B cell (primary cell): ENCODE measurements at regions not wholly inside any gene's neighbourhood (a gene's known extent, or its start where the extent isn't known, plus 50 kb on each side); places are given as distances from the start of the nearest gene placed in this dataset.

Experiments used
- ATAC-seq: fragments of 200-7000 bp; cut with Tn5 transposase; one replicate; pipeline ENCODE4 v1.10.0; 2021; ENCODE audit warnings: low read depth, mild to moderate bottlenecking, moderate number of reproducible peaks, moderate library complexity
- CTCF ChIA-PET: fragments of 350-600 bp; sonication (Branson Sonifier 250); formaldehyde crosslinking; loops from one replicate; lab custom pipeline; 2021; ENCODE audit warnings: antibody characterized with exemption, inconsistent platforms; lab: Charles Lee
- POLR2A ChIA-PET: fragments of 350-600 bp; sonication (Branson Sonifier 250); formaldehyde crosslinking; loops from one replicate; lab custom pipeline; 2021; ENCODE audit warnings: antibody characterized with exemption; lab: Charles Lee
- DNase-seq: peaks from one replicate; pipeline ENCODE4 v3.0.0; 2013
- H2AFZ ChIP-seq: 2 replicates; pipeline ENCODE4 v1.6.1; 2012; ENCODE audit warnings: mild to moderate bottlenecking, low read depth, low read length; ENCODE audit not compliant: insufficient read depth, poor library complexity, severe bottlenecking
- H3K27ac ChIP-seq, 2 donors: 1 replicate in 1 of 2; 2 replicates in 1 of 2; pipeline ENCODE4 v1.5.1; 2012 to 2013; ENCODE audit warnings: low read length in 2 of 2, mild to moderate bottlenecking in 2 of 2, moderate library complexity in 1 of 2
- H3K27me3 ChIP-seq, 4 experiments: fragments of 200-600 bp in 1 of 4; sonication (generic) in 1 of 4; replicated peaks in 1 of 4; 1 replicate in 2 of 4; 2 replicates in 2 of 4; pipeline versions ENCODE4 v1.6.1 to v1.7.0; 2013 to 2016; ENCODE audit warnings: low read length in 3 of 4, mild to moderate bottlenecking in 2 of 4, mixed read lengths in 1 of 4, moderate library complexity in 1 of 4; ENCODE audit not compliant: insufficient read depth in 4 of 4, control insufficient read depth in 3 of 4; ENCODE audit errors: control extremely low read depth in 1 of 4
- H3K36me3 ChIP-seq, 2 experiments: replicated peaks in 1 of 2; 1 replicate in 1 of 2; 2 replicates in 1 of 2; pipeline versions ENCODE4 v1.6.1 to v1.7.1; 2013; ENCODE audit warnings: low read length in 1 of 2; ENCODE audit not compliant: insufficient read depth in 2 of 2, control insufficient read depth in 1 of 2; ENCODE audit errors: control extremely low read depth in 1 of 2, extremely low read depth in 1 of 2
- H3K4me1 ChIP-seq, 2 donors: fragments of 200-600 bp in 1 of 2; sonication (generic) in 1 of 2; 1 replicate in 1 of 2; 2 replicates in 1 of 2; pipeline versions ENCODE4 v1.5.1 to v1.6.1; 2013 to 2017; ENCODE audit warnings: low read length in 2 of 2; ENCODE audit not compliant: control insufficient read depth in 2 of 2, insufficient read depth in 2 of 2
- H3K4me2 ChIP-seq: replicated peaks from 2 replicates; pipeline ENCODE3; 2012; ENCODE audit warnings: mild to moderate bottlenecking, low read depth, low read length; ENCODE audit not compliant: poor library complexity, severe bottlenecking
- H3K4me3 ChIP-seq, 5 experiments: fragments of 200-600 bp in 1 of 5; sonication (generic) in 1 of 5; 1 replicate in 3 of 5; 2 replicates in 2 of 5; pipeline versions ENCODE4 v1.5.1 to v1.7.0; 2011 to 2016; ENCODE audit warnings: low read length in 4 of 5, mild to moderate bottlenecking in 4 of 5, low read depth in 2 of 5, control low read depth in 1 of 5, moderate library complexity in 1 of 5; ENCODE audit not compliant: insufficient read depth in 1 of 5; ENCODE audit errors: control extremely low read depth in 1 of 5, extremely low read depth in 1 of 5
- H3K79me2 ChIP-seq: fragments of 200-600 bp; sonication (generic); one replicate; pipeline ENCODE4 v1.6.0; 2016; ENCODE audit warnings: low read length; ENCODE audit not compliant: control insufficient read depth, insufficient read depth
- H3K9ac ChIP-seq: fragments of 200-600 bp; sonication (generic); 2 replicates; pipeline ENCODE4 v1.6.1; 2017; ENCODE audit warnings: mild to moderate bottlenecking, low read length, moderate library complexity
- H3K9me3 ChIP-seq, 3 donors: one replicate each; pipeline versions ENCODE4 v1.6.1 to v1.7.1; 2013; ENCODE audit warnings: low read length in 2 of 3; ENCODE audit not compliant: control insufficient read depth in 2 of 3, insufficient read depth in 1 of 3; ENCODE audit errors: control extremely low read depth in 1 of 3
- H4K20me1 ChIP-seq: 2 replicates; pipeline ENCODE4 v1.6.0; 2012; ENCODE audit warnings: mild to moderate bottlenecking, low read length; ENCODE audit not compliant: insufficient read depth, control insufficient read depth, poor library complexity, severe bottlenecking
- H3K27ac Mint-ChIP-seq: one replicate; pipeline ENCODE4 v1.8.0; 2021; ENCODE audit warnings: mixed read lengths
- H3K27me3 Mint-ChIP-seq: one replicate; pipeline ENCODE4 v1.8.0; 2021; ENCODE audit warnings: mixed read lengths
- H3K4me1 Mint-ChIP-seq: one replicate; pipeline ENCODE4 v1.8.0; 2021; ENCODE audit warnings: mixed read lengths
- H3K4me3 Mint-ChIP-seq: one replicate; pipeline ENCODE4 v1.8.0; 2021; ENCODE audit warnings: mixed read lengths
- H3K9me3 Mint-ChIP-seq: one replicate; pipeline ENCODE4 v1.8.0; 2022; ENCODE audit warnings: mixed read lengths; ENCODE audit not compliant: insufficient read depth
- EZH2 ChIP-seq: IDR thresholded peaks from 2 replicates; pipeline ENCODE4 v1.6.1; 2012; ENCODE audit warnings: borderline replicate concordance, low read depth, mild to moderate bottlenecking, moderate library complexity, low read length; ENCODE audit not compliant: insufficient read depth, poor library complexity, severe bottlenecking
- WGBS: methylation state at CpG from one replicate; pipeline ENCODE4 v1.1.5; 2013; ENCODE audit warnings: missing lambda C conversion rate; ENCODE audit not compliant: insufficient coverage; 5-methylcytosine and 5-hydroxymethylcytosine counted together
- intact Hi-C: fragments of 100-400 bp; cut with micrococcal nuclease; formaldehyde crosslinking; loops from one replicate; pipeline ENCODE4 v1.10.0; 2022
- TF ChIP-seq, protein P1 (sequence below): fragments of 200-600 bp; IDR thresholded peaks from one replicate; pipeline ENCODE4 v1.8.0; 2022; ENCODE audit warnings: antibody characterized with exemption, mild to moderate bottlenecking

DNA sequence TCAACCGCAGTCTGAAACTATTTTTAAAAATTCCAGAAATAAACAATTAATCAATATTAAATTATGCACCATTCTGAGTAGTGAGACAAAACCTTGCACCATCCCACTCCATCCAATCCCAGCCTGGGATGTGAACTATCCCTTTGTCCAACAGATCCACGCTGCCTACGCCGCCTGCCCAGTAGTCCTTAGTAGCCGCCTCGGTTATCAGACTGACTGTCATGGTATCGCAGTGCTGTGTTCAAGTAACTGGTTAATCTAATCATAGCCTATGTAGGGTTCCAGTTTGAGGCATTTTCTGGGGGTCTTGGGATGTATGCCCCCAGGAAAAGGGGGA is 437.7 kb downstream of the HS3ST3B1 start:
- Mint-ChIP-seq H3K27ac (no peak overlapping the region), H3K27me3 (peaks cover 23% of the 10 kb centered on the region), H3K9me3 (no peaks in the 10 kb centered on the region), H3K4me1 (no peaks in the 10 kb centered on the region), H3K4me3 (no peak overlapping the region)
- ChIA-PET POLR2A (no interaction called here), CTCF (interaction anchor here (1.2 kb wide), 1 partner anchor 9 kb away, joined by 4 read pairs; no protein-coding TSS in a partner anchor)
- Histone ChIP-seq H3K9ac (no peak overlapping the region), H2AFZ (no peak overlapping the region), H4K20me1 (no peaks in the 10 kb centered on the region), H3K9me3 (no peaks in the 10 kb centered on the region), H3K27me3 (no peaks in the 10 kb centered on the region), H3K4me3 (no peak overlapping the region), H3K4me1 (no peaks in the 10 kb centered on the region), H3K79me2 (no peaks in the 10 kb centered on the region), H3K36me3 (no peaks in the 10 kb centered on the region), H3K4me2 (no peak overlapping the region), H3K27ac (no peak overlapping the region)
- WGBS = no CpG with 5 or more reads among the region's 7 CpGs
- DNase-seq = no peak
- TF ChIP-seq, protein P1, sequence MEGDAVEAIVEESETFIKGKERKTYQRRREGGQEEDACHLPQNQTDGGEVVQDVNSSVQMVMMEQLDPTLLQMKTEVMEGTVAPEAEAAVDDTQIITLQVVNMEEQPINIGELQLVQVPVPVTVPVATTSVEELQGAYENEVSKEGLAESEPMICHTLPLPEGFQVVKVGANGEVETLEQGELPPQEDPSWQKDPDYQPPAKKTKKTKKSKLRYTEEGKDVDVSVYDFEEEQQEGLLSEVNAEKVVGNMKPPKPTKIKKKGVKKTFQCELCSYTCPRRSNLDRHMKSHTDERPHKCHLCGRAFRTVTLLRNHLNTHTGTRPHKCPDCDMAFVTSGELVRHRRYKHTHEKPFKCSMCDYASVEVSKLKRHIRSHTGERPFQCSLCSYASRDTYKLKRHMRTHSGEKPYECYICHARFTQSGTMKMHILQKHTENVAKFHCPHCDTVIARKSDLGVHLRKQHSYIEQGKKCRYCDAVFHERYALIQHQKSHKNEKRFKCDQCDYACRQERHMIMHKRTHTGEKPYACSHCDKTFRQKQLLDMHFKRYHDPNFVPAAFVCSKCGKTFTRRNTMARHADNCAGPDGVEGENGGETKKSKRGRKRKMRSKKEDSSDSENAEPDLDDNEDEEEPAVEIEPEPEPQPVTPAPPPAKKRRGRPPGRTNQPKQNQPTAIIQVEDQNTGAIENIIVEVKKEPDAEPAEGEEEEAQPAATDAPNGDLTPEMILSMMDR = no peak
- TF ChIP-seq EZH2 = no peak
- intact Hi-C loops = no loop called here
- no peak for ATAC-seq

DNA sequence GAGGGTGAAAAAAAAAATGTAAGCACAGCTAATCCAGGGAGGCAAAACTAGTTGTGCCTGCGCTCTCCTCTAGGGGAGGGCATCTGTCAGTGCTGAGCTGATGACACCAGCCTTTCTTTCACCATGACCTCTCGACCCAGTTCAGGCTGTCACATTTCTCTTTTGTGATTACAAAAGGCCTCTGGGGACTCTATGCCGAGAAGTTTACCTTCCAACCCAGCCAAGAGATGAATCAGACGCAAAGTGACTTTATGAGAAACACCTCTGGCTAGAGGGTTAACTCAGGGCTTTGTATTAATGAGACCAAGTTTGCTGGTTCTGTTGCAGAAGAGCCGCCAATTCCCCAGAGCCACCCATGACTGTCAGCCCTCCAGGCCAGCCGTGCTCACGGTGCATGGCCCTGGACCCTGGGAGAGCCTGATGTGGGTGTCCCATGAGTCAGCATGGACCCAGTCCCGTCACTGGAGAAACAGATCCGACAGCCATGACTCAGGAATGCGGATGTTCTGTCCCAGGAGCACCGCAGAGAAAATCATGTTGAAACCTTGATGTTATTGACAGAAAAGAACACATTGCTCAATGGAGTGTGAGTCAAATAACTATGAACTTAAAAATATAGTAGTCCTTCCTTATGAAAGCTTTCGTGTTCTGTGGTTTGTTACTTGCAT is 437.2 kb downstream of the HS3ST3B1 start:
- peaks cover 26% of the 10 kb centered on the region for H3K27me3 Mint-ChIP-seq
- ChIA-PET POLR2A (no interaction called here), CTCF (interaction anchor here (1.2 kb wide), 1 partner anchor 10 kb away, joined by 4 read pairs; no protein-coding TSS in a partner anchor)
- Histone ChIP-seq H3K9ac (no peak overlapping the region), H2AFZ (no peak overlapping the region), H3K4me3 (no peak overlapping the region), H3K79me2 (no peaks in the 10 kb centered on the region), H3K27me3 (no peaks in the 10 kb centered on the region), H3K27ac (no peak overlapping the region), H3K4me1 (no peaks in the 10 kb centered on the region), H3K36me3 (no peaks in the 10 kb centered on the region), H3K9me3 (no peaks in the 10 kb centered on the region), H3K4me2 (no peak overlapping the region), H4K20me1 (no peaks in the 10 kb centered on the region)
- ATAC-seq = no peak
- H3K4me1 Mint-ChIP-seq = no peaks in the 10 kb centered on the region
- TF ChIP-seq, protein P1 = no peak
- TF ChIP-seq EZH2 = no peak
- no peak for DNase-seq
- H3K27ac Mint-ChIP-seq = no peak overlapping the region
- intact Hi-C loops = no loop called here
- 68% methylated on average over 10 of the region's 12 CpGs for WGBS
- H3K9me3 Mint-ChIP-seq = no peaks in the 10 kb centered on the region
- no peak overlapping the region for H3K4me3 Mint-ChIP-seq
